ENCODE measurements at regions not wholly inside any gene's neighbourhood (a gene's known extent, or its start where the extent isn't known, plus 50 kb on each side); places are given as distances from the start of the nearest gene placed in this dataset.

- no peak overlapping the region for H3K4me3 ChIP-seq
- H3K27me3 ChIP-seq: no peaks in the 10 kb centered on the region
- intact Hi-C loops (cut with DNase I; ENCODE audit: low total_unique reads): no loop called here
- no peaks in the 10 kb centered on the region for H3K4me1 ChIP-seq
- no peaks in the 10 kb centered on the region for H3K9me3 ChIP-seq
- no peak for DNase-seq
- TF ChIP-seq CTCF (IDR thresholded peaks at IDR 0.05): no peak
- H3K36me3 ChIP-seq: no peaks in the 10 kb centered on the region
- no peak overlapping the region for H3K27ac ChIP-seq
These were observed 735.0 kb upstream of the ZWINT start for GRCh38 chr10:57096044-57096443.

GRCh38 chr10:57094965-57095364, 733.9 kb upstream of the ZWINT start:
- DNase-seq: no peak
- intact Hi-C loops (cut with DNase I; ENCODE audit: low total_unique reads): no loop called here
- Histone ChIP-seq H3K27me3 (no peaks in the 10 kb centered on the region), H3K36me3 (no peaks in the 10 kb centered on the region), H3K9me3 (no peaks in the 10 kb centered on the region), H3K4me1 (no peaks in the 10 kb centered on the region), H3K27ac (no peak overlapping the region), H3K4me3 (no peak overlapping the region)
- TF ChIP-seq CTCF (IDR thresholded peaks at IDR 0.05): no peak

- no peak for DNase-seq
- Histone ChIP-seq H3K4me3 (no peak overlapping the region), H3K4me1 (no peaks in the 10 kb centered on the region), H3K9me3 (no peaks in the 10 kb centered on the region), H3K27ac (no peak overlapping the region), H3K36me3 (no peaks in the 10 kb centered on the region), H3K27me3 (no peaks in the 10 kb centered on the region)
- no peak for TF ChIP-seq CTCF (IDR thresholded peaks at IDR 0.05)
- intact Hi-C loops (cut with DNase I; ENCODE audit: low total_unique reads): no loop called here
These were observed 733.0 kb upstream of the ZWINT start for GRCh38 chr10:57094083-57094482.

GRCh38 chr10:57053530-57053929, 692.5 kb upstream of the ZWINT start:
- H3K27me3 ChIP-seq: no peaks in the 10 kb centered on the region
- H3K9me3 ChIP-seq: no peaks in the 10 kb centered on the region
- DNase-seq: no peak
- intact Hi-C loops (cut with DNase I; ENCODE audit: low total_unique reads): no loop called here
- H3K4me3 ChIP-seq: no peak overlapping the region
- no peaks in the 10 kb centered on the region for H3K4me1 ChIP-seq
- no peaks in the 10 kb centered on the region for H3K36me3 ChIP-seq
- no peak overlapping the region for H3K27ac ChIP-seq
- no peak for TF ChIP-seq CTCF (IDR thresholded peaks at IDR 0.05)

GRCh38 chr10:57049096-57049495, 688.0 kb upstream of the ZWINT start:
- H3K36me3 ChIP-seq: no peaks in the 10 kb centered on the region
- H3K27me3 ChIP-seq: no peaks in the 10 kb centered on the region
- no peak for DNase-seq
- H3K4me1 ChIP-seq: no peaks in the 10 kb centered on the region
- H3K9me3 ChIP-seq: no peaks in the 10 kb centered on the region
- TF ChIP-seq CTCF (IDR thresholded peaks at IDR 0.05): no peak
- no peak overlapping the region for H3K4me3 ChIP-seq
- no peak overlapping the region for H3K27ac ChIP-seq
- intact Hi-C loops (cut with DNase I; ENCODE audit: low total_unique reads): no loop called here

GRCh38 chr10:57038531-57038930, 677.5 kb upstream of the ZWINT start:
- DNase-seq: no peak
- Histone ChIP-seq H3K4me1 (no peaks in the 10 kb centered on the region), H3K36me3 (no peaks in the 10 kb centered on the region), H3K27ac (no peak overlapping the region), H3K4me3 (no peak overlapping the region), H3K27me3 (no peaks in the 10 kb centered on the region), H3K9me3 (no peaks in the 10 kb centered on the region)
- TF ChIP-seq CTCF (IDR thresholded peaks at IDR 0.05): no peak
- intact Hi-C loops (cut with DNase I; ENCODE audit: low total_unique reads): no loop called here

Data from tibial artery (tissue), 4 donors.